IPS DF 6.9 (cell line): ENCODE measurements at regions not wholly inside any gene's neighbourhood (a gene's known extent, or its start where the extent isn't known, plus 50 kb on each side); places are given as distances from the start of the nearest gene placed in this dataset.
A peak's percentile ranks its signal among the peaks of the same experiment; 100 is the strongest.
"Not testable (repeated sequence)": the region's sequence is repeated elsewhere in the genome, so short reads cannot be mapped to it uniquely, and the experiment has no call there.

Source experiments
- DNase-seq: peaks from one replicate; pipeline ENCODE4 v3.0.0-alpha.2; 2013; ENCODE audit warnings: low read depth, low spot score
- H3K27ac ChIP-seq: one replicate; pipeline ENCODE4 v1.5.1; 2013; ENCODE audit warnings: low read length, control low read depth
- H3K27me3 ChIP-seq: 2 replicates; pipeline ENCODE4 v1.6.1; 2013; ENCODE audit warnings: mild to moderate bottlenecking, low read length; ENCODE audit not compliant: control insufficient read depth, insufficient read depth
- H3K36me3 ChIP-seq: 2 replicates; pipeline ENCODE4 v1.6.1; 2013; ENCODE audit warnings: low read length; ENCODE audit not compliant: control insufficient read depth, insufficient read depth
- H3K4me1 ChIP-seq: 2 replicates; pipeline ENCODE4 v1.6.1; 2013; ENCODE audit warnings: low read length; ENCODE audit not compliant: control insufficient read depth, insufficient read depth
- H3K4me3 ChIP-seq: 2 replicates; pipeline ENCODE4 v1.5.1; 2013; ENCODE audit warnings: mild to moderate bottlenecking, low read length
- H3K9me3 ChIP-seq: 2 replicates; pipeline ENCODE4 v1.6.1; 2013; ENCODE audit warnings: low read length, inconsistent platforms; ENCODE audit not compliant: control insufficient read depth, insufficient read depth
- WGBS: extraction: QIAGEN DNeasy Blood & Tissue Kit; methylation state at CpG from one replicate; pipeline ENCODE4 v1.1.7; 2013; ENCODE audit warnings: mixed read lengths, missing lambda C conversion rate; ENCODE audit not compliant: insufficient read length, insufficient coverage; 5-methylcytosine and 5-hydroxymethylcytosine counted together

DNA sequence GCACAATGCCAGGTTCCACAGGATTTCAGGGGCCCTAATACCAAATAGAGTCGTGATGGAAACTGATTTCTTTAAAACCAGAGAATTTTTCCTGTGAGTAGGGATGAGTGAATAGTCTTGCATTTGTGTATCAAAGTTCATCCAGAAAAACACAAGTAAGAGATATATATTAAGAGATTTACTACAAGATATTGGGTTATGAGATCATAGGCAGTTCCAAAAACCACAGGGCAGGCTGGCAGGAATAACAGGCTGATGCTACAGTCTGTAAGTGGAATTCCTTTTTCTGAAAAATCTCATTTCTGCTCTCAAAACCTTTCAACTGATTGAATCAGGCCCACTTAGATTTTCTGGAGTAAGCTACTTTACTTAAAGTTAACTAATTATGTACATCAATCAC is 1756.2 kb upstream of the SEL1L start:
- no peak overlapping the region for H3K4me3 ChIP-seq
- H3K27me3 ChIP-seq: no peaks in the 10 kb centered on the region
- DNase-seq: no peak
- H3K27ac ChIP-seq: no peak overlapping the region
- WGBS: no CpG with 5 or more reads among the region's 1 CpG
- H3K36me3 ChIP-seq: no peaks in the 10 kb centered on the region
- no peaks in the 10 kb centered on the region for H3K9me3 ChIP-seq
- H3K4me1 ChIP-seq: no peaks in the 10 kb centered on the region

DNA sequence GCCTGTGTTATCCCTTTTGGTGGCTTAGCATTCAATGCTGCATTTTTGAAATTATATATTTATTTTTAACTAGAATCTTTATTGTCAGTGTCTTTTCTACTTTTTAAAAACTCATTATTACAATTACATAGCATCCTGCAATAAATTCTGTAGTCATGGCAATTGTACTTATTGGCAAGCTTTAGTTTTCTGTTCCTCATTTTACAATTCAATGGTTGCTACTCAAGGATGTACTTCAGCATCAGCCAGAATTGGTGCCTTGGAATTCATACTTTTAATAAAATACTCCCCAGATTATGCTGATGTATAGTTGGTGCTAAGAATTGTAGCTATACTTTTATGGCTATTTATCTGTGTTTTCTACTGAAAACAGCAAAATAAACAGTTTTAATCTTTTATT is 1756.8 kb upstream of the SEL1L start:
- no peaks in the 10 kb centered on the region for H3K27me3 ChIP-seq
- H3K27ac ChIP-seq: no peak overlapping the region
- no peak for DNase-seq
- H3K9me3 ChIP-seq: no peaks in the 10 kb centered on the region
- H3K4me1 ChIP-seq: no peaks in the 10 kb centered on the region
- H3K4me3 ChIP-seq: no peak overlapping the region
- no peaks in the 10 kb centered on the region for H3K36me3 ChIP-seq

DNA sequence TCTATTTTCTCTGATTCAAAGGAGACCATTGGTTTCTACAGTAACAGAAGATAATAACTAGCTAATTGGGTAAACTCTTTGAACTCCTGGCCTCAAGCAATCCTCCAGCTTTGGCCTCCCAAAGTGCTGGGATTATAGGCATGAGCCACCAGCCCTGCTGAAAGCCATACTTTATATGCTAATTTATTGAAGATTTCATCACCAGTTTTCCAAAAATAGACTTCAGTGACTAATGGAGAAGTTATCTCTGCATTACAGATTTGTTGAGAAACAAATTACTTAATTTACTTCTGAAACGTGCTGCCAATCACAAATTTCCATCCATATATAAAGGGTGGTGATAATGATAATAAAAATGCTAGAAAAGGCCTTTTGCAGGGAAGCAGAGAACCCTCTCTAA is 1758.1 kb upstream of the SEL1L start:
- no peaks in the 10 kb centered on the region for H3K4me1 ChIP-seq
- no peak overlapping the region for H3K27ac ChIP-seq
- no peaks in the 10 kb centered on the region for H3K27me3 ChIP-seq
- no CpG with 5 or more reads among the region's 1 CpG for WGBS
- no peaks in the 10 kb centered on the region for H3K36me3 ChIP-seq
- no peak overlapping the region for H3K4me3 ChIP-seq
- DNase-seq: no peak
- no peaks in the 10 kb centered on the region for H3K9me3 ChIP-seq

DNA sequence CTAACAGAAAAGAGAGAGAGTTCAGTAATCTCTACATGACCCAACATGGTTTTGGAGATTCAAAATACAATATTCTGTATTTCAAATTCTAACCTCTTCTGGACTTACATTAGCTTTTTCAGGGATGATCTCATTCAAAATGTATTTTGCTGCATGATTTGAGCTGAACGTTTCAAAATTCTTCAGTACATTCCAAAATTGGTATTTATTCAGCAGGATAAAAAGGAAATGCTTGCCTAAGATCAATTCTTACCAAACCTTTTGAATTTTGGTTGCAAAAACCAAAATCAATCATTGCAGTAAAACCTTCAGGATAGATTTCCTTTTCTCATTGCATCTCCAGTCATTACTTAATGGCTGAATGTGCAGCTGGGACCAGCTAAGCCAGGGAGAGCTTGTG is 1761.3 kb upstream of the SEL1L start:
- Histone ChIP-seq H3K4me1 (no peaks in the 10 kb centered on the region), H3K9me3 (no peaks in the 10 kb centered on the region), H3K4me3 (no peak overlapping the region), H3K27me3 (no peaks in the 10 kb centered on the region), H3K27ac (no peak overlapping the region), H3K36me3 (no peaks in the 10 kb centered on the region)
- WGBS: no CpG with 5 or more reads among the region's 1 CpG
- no peak for DNase-seq

DNA sequence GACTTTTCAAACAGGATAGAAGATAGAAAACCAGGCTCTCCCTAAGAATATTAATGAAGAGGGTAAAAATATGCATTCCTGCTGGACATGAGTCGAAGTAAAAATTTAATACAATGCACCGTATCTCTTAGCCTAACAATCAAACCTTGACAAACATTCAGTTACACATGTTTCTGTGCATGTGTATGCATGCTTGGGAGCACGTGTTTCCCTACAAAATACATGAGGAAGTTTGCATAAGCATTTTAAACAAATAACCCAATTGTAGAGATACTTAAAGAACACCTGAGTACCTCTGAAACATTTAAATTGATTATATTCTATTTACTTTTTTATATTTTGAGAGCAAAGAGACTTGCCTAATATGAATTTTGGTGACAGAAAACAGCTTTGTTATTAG is 1763.7 kb upstream of the SEL1L start:
- DNase-seq: no peak
- H3K36me3 ChIP-seq: no peaks in the 10 kb centered on the region
- no peaks in the 10 kb centered on the region for H3K27me3 ChIP-seq
- no peak overlapping the region for H3K27ac ChIP-seq
- H3K4me1 ChIP-seq: no peaks in the 10 kb centered on the region
- no peaks in the 10 kb centered on the region for H3K9me3 ChIP-seq
- H3K4me3 ChIP-seq: no peak overlapping the region
- WGBS: no CpG with 5 or more reads among the region's 3 CpGs

DNA sequence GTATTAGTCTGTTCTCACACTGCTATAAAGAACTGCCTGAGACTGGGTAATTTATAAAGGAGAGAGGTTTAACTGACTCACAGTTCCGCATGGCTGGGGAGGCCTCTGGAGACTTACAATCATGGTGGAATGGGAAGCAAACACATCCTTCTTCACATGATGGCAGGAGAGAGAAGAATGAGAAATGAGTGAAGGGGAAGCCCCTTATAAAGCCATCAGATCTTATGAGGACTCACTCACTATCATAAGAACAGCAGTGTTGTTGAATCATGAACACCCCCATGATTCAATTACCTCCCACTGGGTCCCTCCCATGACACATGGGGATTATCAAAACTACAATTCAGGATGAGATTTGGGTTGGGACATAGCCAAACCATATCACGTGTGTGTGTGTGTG is 1764.4 kb upstream of the SEL1L start:
- H3K36me3 ChIP-seq, H3K4me1 ChIP-seq, H3K27ac ChIP-seq, H3K9me3 ChIP-seq, DNase-seq, H3K27me3 ChIP-seq, H3K4me3 ChIP-seq: not testable (repeated sequence)
- no CpG with 5 or more reads among the region's 2 CpGs for WGBS

DNA sequence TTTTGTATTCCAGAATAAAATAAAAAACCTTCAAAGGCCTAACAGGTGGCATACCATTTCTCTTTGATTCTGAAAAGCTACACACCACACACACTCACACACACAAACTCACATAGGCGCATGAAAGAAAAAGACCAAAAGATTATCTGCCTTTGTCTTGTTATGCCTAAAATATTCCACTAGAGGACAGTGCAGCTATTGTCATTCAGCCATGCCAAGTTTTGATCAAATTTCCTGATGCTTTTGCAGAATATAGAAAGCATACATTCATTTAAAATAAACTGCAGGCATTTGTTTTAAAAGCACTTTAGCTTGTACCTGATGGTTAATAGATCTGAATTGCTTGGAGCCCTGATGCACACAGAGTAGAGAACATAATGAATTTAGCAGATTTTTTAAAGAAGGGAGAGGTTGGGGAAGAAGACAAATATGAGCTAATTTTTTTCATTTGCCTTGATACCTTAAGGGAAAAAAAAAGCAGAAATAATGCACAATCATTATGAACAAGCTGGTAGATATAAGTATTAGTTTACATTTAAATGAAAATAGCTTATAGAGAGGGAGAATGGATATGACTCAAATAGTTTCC is 1766.9 kb upstream of the SEL1L start:
- Histone ChIP-seq H3K27me3 (no peaks in the 10 kb centered on the region), H3K9me3 (no peaks in the 10 kb centered on the region), H3K4me1 (no peaks in the 10 kb centered on the region), H3K4me3 (no peak overlapping the region), H3K36me3 (no peaks in the 10 kb centered on the region), H3K27ac (no peak overlapping the region)
- peak; percentile 9 for DNase-seq
- no CpG with 5 or more reads among the region's 1 CpG for WGBS

DNA sequence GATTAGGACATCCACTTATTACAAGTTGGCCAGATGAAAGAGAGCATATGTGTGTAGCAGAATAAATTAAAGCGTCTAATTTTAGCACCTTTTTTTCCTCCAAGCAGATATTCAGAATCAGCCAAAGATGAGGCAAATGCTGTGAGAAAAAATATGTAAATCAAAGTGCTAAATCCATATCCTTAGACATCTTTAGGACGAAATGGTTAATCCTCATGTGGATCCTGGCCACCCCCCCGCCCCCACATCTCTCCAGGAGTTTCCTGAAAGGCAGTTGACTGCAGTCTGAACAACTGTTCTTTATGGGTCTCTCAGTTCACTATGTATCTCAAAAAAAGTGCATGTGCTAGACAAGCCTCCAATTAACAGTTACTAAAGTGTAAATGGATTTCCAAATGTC is 1768.1 kb upstream of the SEL1L start:
- Histone ChIP-seq H3K27ac (no peak overlapping the region), H3K27me3 (no peaks in the 10 kb centered on the region), H3K9me3 (no peaks in the 10 kb centered on the region), H3K4me1 (no peaks in the 10 kb centered on the region), H3K4me3 (no peak overlapping the region), H3K36me3 (no peaks in the 10 kb centered on the region)
- WGBS: no CpG with 5 or more reads among the region's 3 CpGs
- no peak for DNase-seq

DNA sequence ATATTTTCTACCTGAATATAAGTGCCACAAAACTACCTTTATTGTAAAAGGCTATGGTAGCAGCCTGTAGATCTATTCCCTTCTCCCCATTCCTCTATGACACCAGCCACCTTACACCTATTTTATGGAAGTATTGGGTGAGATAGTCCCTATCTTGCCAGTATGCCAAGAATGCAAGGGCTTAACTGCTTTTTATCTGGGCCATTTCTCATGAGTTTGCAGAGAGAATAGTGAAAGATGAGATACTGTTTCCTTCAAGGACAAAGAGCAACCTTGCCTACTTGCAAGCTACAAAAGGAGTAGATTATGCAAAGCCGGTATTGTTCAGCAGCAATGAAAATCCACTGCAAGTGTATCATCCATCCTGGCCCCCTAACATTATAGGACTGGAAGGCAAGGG is 1775.6 kb upstream of the SEL1L start:
- Histone ChIP-seq H3K9me3 (no peaks in the 10 kb centered on the region), H3K27ac (no peak overlapping the region), H3K4me3 (no peak overlapping the region), H3K36me3 (no peaks in the 10 kb centered on the region), H3K27me3 (no peaks in the 10 kb centered on the region), H3K4me1 (no peaks in the 10 kb centered on the region)
- DNase-seq: no peak
- no CpG with 5 or more reads among the region's 1 CpG for WGBS

DNA sequence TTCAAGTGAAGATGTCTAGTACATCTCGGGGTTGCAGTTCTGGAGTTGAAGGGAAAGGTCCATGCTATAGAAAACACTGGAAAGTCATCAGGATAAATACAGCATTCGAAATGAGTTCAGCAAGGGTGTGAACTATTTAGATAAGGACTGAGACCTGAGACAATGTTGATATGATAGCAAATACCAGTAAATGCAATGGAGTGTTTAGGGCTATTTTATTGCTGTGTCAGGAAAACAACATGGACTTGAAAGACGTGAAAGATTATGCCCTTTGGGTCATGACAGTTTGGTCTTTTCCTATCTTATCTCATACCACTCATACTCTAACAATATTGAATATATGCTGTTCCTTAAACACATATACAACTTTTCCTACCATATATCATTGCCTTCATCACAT is 1776.2 kb upstream of the SEL1L start:
- Histone ChIP-seq H3K9me3 (no peaks in the 10 kb centered on the region), H3K4me3 (no peak overlapping the region), H3K27me3 (no peaks in the 10 kb centered on the region), H3K27ac (no peak overlapping the region), H3K36me3 (no peaks in the 10 kb centered on the region), H3K4me1 (no peaks in the 10 kb centered on the region)
- no peak for DNase-seq
- no CpG with 5 or more reads among the region's 3 CpGs for WGBS

DNA sequence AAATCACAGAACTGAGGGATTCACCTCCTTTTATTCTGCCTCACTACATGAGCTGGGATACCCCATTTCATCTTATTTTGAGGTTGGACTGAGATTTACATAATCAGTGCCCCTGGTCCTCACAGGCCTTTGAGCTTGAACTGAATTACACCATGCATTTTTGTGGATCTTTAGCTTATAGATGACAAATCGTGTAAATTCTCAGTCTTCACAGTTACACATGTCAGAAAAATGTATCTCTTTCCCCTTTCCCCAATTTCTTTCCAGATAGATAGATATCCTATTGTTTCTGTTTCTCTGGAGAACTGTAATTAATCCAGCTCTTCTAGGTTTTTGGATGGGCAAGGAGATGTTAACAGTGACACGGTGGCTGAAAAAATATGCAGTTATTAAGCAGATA is 1778.9 kb upstream of the SEL1L start:
- no peak overlapping the region for H3K4me3 ChIP-seq
- DNase-seq: no peak
- H3K27me3 ChIP-seq: no peaks in the 10 kb centered on the region
- H3K4me1 ChIP-seq: no peaks in the 10 kb centered on the region
- WGBS: no CpG with 5 or more reads among the region's 2 CpGs
- no peaks in the 10 kb centered on the region for H3K9me3 ChIP-seq
- H3K36me3 ChIP-seq: no peaks in the 10 kb centered on the region
- no peak overlapping the region for H3K27ac ChIP-seq
